ENCODE measurements at regions not wholly inside any gene's neighbourhood (a gene's known extent, or its start where the extent isn't known, plus 50 kb on each side); places are given as distances from the start of the nearest gene placed in this dataset.

- no peaks in the 10 kb centered on the region for H3K4me1 ChIP-seq
- no peaks in the 10 kb centered on the region for H3K9me3 ChIP-seq
- TF ChIP-seq CTCF (IDR thresholded peaks at IDR 0.05) = no peak
- no peak overlapping the region for H3K27ac ChIP-seq
- DNase-seq = no peak
- intact Hi-C loops (cut with DNase I) = no loop called here
- no peak overlapping the region for H3K4me3 ChIP-seq
- H3K36me3 ChIP-seq = no peaks in the 10 kb centered on the region
- no peak for ATAC-seq
- H3K27me3 ChIP-seq (ENCODE audit: low read depth) = no peaks in the 10 kb centered on the region
Measured at GRCh38 chr14:44616204-44616603, 109.1 kb upstream of the FSCB start.

- Histone ChIP-seq H3K27ac (no peak overlapping the region), H3K36me3 (no peaks in the 10 kb centered on the region), H3K4me3 (no peak overlapping the region), H3K9me3 (no peaks in the 10 kb centered on the region), H3K4me1 (no peaks in the 10 kb centered on the region), H3K27me3 (ENCODE audit: low read depth) (no peaks in the 10 kb centered on the region)
- DNase-seq (no peak), ATAC-seq (no peak)
- intact Hi-C loops (cut with DNase I) = no loop called here
- no peak for TF ChIP-seq CTCF (IDR thresholded peaks at IDR 0.05)
Measured at GRCh38 chr14:44613061-44613712, 106.1 kb upstream of the FSCB start.

DNA sequence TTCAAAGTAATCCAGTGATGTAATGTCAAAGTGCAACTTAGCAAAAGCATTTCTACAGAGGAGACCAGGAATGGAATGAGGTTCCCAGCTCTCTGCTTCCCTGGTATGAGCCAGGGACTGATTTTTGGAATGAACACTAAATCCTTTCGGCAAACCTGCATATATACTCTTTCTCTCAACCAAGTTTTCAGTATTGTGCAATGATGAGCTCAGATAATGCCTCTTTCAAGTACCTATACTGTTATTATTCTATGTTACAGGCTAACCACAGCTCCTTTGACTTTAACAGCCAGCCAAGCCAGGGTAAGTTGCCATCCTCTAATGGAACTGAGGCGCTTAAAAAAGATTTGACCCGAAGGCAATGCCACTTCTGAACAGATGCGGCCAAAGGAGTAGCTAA, 104.9 kb upstream of the FSCB start:
- Histone ChIP-seq H3K4me1 (no peaks in the 10 kb centered on the region), H3K36me3 (no peaks in the 10 kb centered on the region), H3K27ac (no peak overlapping the region), H3K27me3 (ENCODE audit: low read depth) (no peaks in the 10 kb centered on the region), H3K4me3 (no peak overlapping the region), H3K9me3 (no peaks in the 10 kb centered on the region)
- ATAC-seq (no peak), DNase-seq (no peak)
- intact Hi-C loops (cut with DNase I) = no loop called here
- TF ChIP-seq CTCF (IDR thresholded peaks at IDR 0.05) = no peak

DNA sequence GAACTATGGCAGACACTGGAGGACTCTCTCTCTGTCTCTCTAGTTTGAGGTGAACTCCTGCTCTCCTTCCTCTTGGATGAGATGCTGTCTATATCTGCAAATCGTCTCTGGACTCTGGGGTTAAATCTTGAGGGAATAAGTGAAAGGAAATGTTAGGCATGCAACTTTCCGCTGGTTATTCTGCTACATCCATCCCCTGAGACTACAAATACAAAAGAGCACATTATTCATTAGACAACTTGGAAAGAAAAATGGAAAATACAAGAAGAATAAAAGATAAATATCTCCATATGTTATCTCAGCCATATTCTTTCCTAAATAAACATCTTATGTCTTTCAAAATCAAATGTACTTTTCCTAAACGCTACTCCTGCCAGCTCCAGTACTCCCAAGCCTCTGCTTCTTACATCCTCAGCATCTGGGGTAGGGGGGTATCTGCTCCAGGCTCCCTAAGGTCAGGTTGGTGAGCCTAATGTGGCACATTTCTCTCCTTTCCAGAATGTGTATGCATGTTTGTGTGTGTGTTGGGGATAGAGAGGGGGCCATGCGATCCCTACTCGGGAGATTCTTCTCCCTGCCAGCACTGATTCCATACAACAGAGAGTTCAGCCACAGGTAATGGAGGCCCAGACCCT, 102.9 kb upstream of the FSCB start:
- H3K27me3 ChIP-seq (ENCODE audit: low read depth) = no peaks in the 10 kb centered on the region
- H3K9me3 ChIP-seq = no peaks in the 10 kb centered on the region
- DNase-seq = no peak
- no peaks in the 10 kb centered on the region for H3K4me1 ChIP-seq
- TF ChIP-seq CTCF (IDR thresholded peaks at IDR 0.05) = no peak
- no peak overlapping the region for H3K4me3 ChIP-seq
- H3K36me3 ChIP-seq = no peaks in the 10 kb centered on the region
- H3K27ac ChIP-seq = no peak overlapping the region
- intact Hi-C loops (cut with DNase I) = no loop called here
- no peak for ATAC-seq

DNA sequence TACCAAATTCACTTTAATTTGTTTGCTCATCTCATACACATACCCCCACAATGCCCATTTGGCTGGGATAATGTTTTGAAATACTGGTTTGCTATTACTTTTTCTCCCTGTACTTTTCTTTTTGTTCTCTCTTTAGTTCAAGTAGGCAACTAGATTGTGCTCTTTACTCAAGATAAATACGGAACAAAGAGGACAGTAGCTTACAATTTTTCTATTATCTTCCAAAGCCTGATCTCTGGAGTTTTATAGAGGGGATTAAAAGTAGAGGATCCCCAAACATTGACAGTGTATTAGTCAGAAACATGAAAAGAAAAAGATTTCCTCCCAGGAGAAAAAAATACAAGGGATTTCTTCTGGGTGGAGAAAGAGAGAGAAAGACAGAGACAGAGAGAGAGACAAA, 102.1 kb upstream of the FSCB start:
- H3K27me3 ChIP-seq (ENCODE audit: low read depth) = no peaks in the 10 kb centered on the region
- H3K4me3 ChIP-seq = no peak overlapping the region
- no peaks in the 10 kb centered on the region for H3K36me3 ChIP-seq
- no peak overlapping the region for H3K27ac ChIP-seq
- H3K9me3 ChIP-seq = no peaks in the 10 kb centered on the region
- no peak for TF ChIP-seq CTCF (IDR thresholded peaks at IDR 0.05)
- intact Hi-C loops (cut with DNase I) = no loop called here
- no peaks in the 10 kb centered on the region for H3K4me1 ChIP-seq
- ATAC-seq = no peak
- no peak for DNase-seq

Measured in lower lobe of right lung (tissue), 2 donors.